ENCODE measurements at regions not wholly inside any gene's neighbourhood (a gene's known extent, or its start where the extent isn't known, plus 50 kb on each side); places are given as distances from the start of the nearest gene placed in this dataset.

GRCh38 chr16:72222503-72222902 is 50.5 kb upstream of the PMFBP1 start:
- TF ChIP-seq CTCF (conservative IDR thresholded peaks at IDR 0.05): no peak
- Mint-ChIP-seq H3K4me1 (no peaks in the 10 kb centered on the region), H3K36me3 (ENCODE audit: low read depth) (no peaks in the 10 kb centered on the region), H3K9me3 (no peaks in the 10 kb centered on the region), H3K27ac (ENCODE audit: unreplicated experiment) (no peak overlapping the region), H3K4me3 (no peak overlapping the region), H3K27me3 (ENCODE audit: low read depth) (no peaks in the 10 kb centered on the region)
- no peak for DNase-seq (ENCODE audit: low read depth, low spot score)

Measured in neural crest cell (in vitro differentiated cells).